GM12892 (cell line): ENCODE measurements at regions not wholly inside any gene's neighbourhood (a gene's known extent, or its start where the extent isn't known, plus 50 kb on each side); places are given as distances from the start of the nearest gene placed in this dataset.

ENCODE experiments used
- POLR2AphosphoS5 ChIP-seq: IDR thresholded peaks from 2 replicates; pipeline ENCODE4 v1.6.1; 2011; ENCODE audit warnings: low read depth, low read length, control low read depth
- TAF1 ChIP-seq: IDR thresholded peaks from 2 replicates; pipeline ENCODE4 v1.6.1; 2011; ENCODE audit warnings: low read depth, mild to moderate bottlenecking, control low read depth, low read length, borderline replicate concordance

- TF ChIP-seq TAF1 (no peak), POLR2AphosphoS5 (no peak)
Measured at GRCh38 chr4:1543976-1544375, 137.7 kb upstream of the NKX1-1 start.
